Choroid plexus epithelial cell (primary cell): ENCODE measurements at regions not wholly inside any gene's neighbourhood (a gene's known extent, or its start where the extent isn't known, plus 50 kb on each side); places are given as distances from the start of the nearest gene placed in this dataset.

Source experiments
- DNase-seq: peaks from one replicate; pipeline ENCODE4 v3.0.0-alpha.2; 2010; ENCODE audit warnings: low read depth
- H3K4me3 ChIP-seq: 2 replicates; pipeline ENCODE4 v1.5.1; 2011; ENCODE audit warnings: low read depth, mild to moderate bottlenecking, control low read depth, low read length, moderate library complexity
- TF ChIP-seq, protein P1 (sequence below): conservative IDR thresholded peaks from 2 replicates; pipeline ENCODE4 v1.5.1; 2011; ENCODE audit warnings: low read depth, mild to moderate bottlenecking, control low read depth, inconsistent platforms, low read length, moderate library complexity

DNA sequence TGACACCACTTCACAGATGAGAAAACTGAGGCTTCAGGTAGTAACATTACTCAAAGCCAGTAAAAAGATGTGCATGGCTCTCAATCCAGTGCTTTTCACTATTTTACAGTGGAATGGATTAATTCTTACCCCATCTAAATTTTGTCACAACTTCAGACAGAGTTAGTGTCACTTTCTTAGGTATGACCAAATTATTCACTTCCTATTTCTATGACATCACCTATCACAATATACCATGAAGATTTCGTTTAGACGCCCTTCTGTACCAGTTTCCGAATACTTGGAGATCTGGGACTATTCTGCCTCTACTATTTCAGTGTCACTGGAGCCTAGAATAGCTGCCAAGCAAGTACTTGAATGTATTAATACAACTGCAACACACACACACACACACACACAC is 437.5 kb downstream of the KLF12 start:
- TF ChIP-seq, protein P1, sequence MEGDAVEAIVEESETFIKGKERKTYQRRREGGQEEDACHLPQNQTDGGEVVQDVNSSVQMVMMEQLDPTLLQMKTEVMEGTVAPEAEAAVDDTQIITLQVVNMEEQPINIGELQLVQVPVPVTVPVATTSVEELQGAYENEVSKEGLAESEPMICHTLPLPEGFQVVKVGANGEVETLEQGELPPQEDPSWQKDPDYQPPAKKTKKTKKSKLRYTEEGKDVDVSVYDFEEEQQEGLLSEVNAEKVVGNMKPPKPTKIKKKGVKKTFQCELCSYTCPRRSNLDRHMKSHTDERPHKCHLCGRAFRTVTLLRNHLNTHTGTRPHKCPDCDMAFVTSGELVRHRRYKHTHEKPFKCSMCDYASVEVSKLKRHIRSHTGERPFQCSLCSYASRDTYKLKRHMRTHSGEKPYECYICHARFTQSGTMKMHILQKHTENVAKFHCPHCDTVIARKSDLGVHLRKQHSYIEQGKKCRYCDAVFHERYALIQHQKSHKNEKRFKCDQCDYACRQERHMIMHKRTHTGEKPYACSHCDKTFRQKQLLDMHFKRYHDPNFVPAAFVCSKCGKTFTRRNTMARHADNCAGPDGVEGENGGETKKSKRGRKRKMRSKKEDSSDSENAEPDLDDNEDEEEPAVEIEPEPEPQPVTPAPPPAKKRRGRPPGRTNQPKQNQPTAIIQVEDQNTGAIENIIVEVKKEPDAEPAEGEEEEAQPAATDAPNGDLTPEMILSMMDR: no peak
- no peak for DNase-seq
- no peak overlapping the region for H3K4me3 ChIP-seq

DNA sequence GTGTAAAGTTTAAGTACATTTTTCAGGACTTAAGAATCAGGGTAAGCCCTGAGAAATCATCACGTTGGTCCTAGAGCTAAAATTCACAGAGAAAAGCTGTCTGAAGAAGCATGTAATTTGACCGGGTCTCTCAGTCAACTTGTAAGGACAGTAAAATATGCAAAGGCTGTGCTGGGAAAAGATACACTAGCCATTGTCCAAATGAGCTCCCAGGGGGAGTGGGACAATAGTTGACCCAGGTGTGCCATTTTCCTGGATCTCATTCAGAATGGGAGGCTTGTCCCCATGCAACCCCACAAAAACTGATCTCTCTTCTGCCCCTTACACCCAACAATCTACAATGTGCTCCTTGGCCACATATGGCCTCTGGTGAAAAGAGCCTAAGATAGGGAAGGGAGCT is 437.9 kb downstream of the KLF12 start:
- DNase-seq: no peak
- no peak overlapping the region for H3K4me3 ChIP-seq
- TF ChIP-seq, protein P1: no peak

DNA sequence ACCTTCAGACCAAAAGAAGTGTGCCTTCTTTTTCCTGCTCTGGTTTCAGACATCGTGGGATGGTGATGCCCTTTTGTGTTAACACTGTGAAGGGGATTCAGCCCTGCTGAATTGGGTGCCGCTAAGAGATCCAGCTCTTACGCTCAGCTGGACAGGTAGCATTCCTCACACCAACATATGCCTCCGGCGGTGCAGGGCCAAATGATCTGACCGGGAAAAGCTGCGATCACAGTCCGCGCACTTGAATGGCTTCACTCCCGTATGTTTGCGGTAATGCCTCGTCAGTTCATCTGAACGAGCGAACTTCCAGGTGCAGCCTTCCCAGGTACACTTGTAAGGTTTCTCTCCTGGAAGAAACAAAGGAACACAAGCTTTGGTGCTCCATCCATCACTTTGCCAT is 438.9 kb downstream of the KLF12 start:
- TF ChIP-seq, protein P1: no peak
- no peak for DNase-seq
- H3K4me3 ChIP-seq: no peak overlapping the region

DNA sequence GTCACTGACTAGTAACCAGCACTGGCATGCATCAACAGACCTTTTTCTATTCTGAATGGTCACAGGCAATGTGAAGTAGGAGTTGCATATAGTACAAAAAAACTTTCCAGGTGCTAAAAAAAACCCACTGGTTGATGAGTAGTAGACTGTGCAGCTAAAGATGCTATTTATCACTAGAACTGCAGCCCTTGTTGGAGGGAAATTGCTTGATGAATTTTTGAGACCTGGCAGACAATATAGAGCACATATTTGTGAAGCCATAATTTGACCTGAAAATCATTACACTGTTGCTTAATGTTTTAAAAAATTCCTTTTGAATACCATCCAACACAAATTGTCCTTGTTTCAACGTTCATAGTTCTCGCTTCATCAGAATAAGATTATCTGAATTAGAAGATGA is 441.0 kb downstream of the KLF12 start:
- TF ChIP-seq, protein P1: no peak
- peak; percentile 71 for DNase-seq
- no peak overlapping the region for H3K4me3 ChIP-seq

DNA sequence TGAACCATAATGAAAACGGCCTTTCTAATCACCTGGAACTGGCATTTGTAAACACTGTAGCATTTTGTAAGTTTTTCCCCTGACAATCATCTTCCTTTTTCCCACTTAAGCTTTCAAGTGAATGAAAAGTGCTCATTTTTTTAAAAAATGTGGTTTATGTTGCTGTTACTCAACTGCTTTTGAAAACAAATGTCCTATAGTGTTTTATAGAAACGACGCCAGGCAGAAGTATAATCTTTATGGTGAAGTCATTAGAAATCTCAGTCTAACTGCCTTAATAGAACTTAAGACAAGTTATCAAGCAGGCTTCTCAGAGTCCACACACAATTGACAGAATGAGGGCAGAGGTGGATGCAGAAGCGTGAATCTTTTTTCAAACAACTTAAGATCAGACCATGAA is 442.3 kb downstream of the KLF12 start:
- no peak for DNase-seq
- TF ChIP-seq, protein P1: no peak
- H3K4me3 ChIP-seq: no peak overlapping the region

DNA sequence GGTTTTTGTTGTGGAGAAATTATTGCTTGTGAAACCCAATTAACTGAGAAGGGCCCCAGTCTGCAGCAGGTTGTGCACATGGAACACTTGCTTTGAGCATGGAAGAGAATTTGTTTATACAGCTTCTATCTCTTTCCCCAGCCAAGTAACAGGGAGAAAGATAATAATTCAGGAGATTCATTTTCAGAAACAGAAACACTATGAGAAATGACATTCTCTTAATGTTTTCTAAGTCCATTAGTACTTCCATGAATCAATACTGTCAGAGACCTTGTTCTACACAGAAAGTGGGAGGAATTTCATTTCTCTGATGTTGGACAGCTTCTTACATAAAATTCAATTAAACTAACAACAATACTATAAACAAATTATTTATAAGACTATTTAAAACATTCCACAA is 446.3 kb downstream of the KLF12 start:
- no peak overlapping the region for H3K4me3 ChIP-seq
- TF ChIP-seq, protein P1: no peak
- no peak for DNase-seq

DNA sequence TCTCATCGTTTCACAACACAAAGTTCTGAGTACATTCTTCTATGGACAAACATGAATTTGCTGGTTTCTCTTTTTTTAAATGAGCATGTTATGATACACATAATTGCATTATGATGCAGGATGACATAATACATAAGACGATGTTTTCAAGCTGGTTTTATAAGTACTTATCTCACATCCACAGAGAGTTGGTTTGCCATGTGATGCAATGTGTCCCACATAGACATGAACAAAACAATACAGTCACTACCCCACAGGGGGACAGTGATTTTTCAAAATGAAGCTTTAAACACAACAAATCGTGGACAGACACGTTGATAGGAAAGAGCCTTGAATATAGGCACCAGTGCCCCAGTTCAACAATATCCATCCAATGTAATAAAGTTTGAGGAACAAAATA is 447.1 kb downstream of the KLF12 start:
- TF ChIP-seq, protein P1: no peak
- H3K4me3 ChIP-seq: no peak overlapping the region
- no peak for DNase-seq
